ENCODE measurements at regions not wholly inside any gene's neighbourhood (a gene's known extent, or its start where the extent isn't known, plus 50 kb on each side); places are given as distances from the start of the nearest gene placed in this dataset.

GRCh38 chr17:70716551-70716950 is 547.2 kb downstream of the KCNJ2 start:
- TF ChIP-seq TAF1 (IDR thresholded peaks at IDR 0.05; ENCODE audit: low read depth, low read length) (no peak), SPI1 (IDR thresholded peaks at IDR 0.05; ENCODE audit: low read depth, low read length) (no peak), POLR2A (IDR thresholded peaks at IDR 0.05; ENCODE audit: low read depth, low read length) (no peak), POLR2AphosphoS5 (IDR thresholded peaks at IDR 0.05; ENCODE audit: low read depth, low read length) (no peak)
